Left renal cortex interstitium (tissue), 4 donors: ENCODE measurements at regions not wholly inside any gene's neighbourhood (a gene's known extent, or its start where the extent isn't known, plus 50 kb on each side); places are given as distances from the start of the nearest gene placed in this dataset.
"Not testable (repeated sequence)": the region's sequence is repeated elsewhere in the genome, so short reads cannot be mapped to it uniquely, and the experiment has no call there.

Source experiments
- DNase-seq, 4 donors: peaks; one replicate each; pipeline ENCODE4 v3.0.0-alpha.2; 2013; ENCODE audit warnings: low read depth in 4 of 4, low spot score in 2 of 4, missing footprints in 1 of 4

DNA sequence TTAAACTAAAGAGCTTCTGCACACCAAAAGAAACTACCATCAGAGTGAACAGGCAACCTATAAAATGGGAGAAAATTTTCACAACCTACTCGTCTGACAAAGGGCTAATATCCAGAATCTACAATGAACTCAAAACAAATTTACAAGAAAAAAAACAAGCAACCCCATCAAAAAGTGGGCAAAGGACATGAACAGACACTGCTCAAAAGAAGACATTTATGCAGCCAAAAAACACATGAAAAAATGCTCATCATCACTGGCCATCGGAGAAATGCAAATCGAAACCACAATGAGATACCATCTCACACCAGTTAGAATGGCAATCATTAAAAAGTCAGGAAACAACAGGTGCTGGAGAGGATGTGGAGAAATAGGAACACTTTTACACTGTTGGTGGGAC, 337.6 kb downstream of the ARL4A start:
- DNase-seq = not testable (repeated sequence)

DNA sequence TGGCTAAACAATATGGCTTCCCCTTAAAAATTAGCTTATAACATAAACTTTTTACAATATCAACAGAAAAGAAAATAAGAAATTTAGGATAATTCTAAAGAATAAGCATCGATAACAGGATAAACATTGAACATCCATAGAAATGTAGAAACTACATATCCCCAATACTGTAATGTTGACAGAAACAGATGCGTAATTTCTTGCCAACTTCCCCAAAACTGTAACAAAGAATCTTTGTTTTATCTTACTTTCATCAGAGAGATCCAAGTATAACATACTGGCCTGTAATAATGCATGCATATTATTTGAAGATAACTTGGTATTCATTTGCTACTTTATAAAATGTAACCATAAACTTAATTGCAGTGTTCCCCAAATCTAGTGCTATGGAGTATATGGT, 339.9 kb downstream of the ARL4A start:
- DNase-seq = no peak

DNA sequence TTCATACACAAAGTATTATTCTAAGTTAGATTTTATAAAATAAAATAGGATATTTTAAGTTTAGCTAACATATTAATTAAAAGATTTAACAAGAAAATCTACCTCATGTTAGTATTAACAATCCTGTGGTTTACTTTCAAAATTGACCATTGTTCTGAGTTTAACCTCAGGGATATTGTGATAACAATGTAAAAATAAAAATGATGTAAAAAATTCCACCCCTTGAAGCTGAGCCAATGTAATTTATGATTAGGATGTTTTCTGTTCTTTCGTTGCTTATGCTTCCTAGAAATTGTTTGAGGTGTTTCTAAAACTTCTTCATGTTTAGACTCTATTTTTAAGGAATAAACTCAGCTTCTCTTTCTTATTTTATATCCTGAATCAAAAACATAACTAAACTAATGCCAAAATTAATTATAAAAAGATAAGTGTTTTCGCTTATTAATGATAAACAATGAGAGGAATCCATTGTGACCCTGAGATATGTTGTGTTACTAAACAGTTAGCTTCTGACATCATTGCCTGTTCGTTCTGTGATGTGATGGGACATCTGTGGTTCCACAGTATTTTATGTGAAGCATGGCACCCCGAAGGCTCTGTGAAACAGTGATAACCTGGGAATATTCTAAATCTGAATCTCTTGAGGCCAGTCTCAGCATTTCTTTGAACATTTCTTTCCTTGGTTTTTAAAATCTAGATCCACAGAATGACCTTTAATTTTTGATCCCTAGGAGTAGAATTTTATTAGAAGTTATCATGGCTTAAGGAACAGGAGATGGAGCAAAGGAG, 340.8 kb downstream of the ARL4A start:
- DNase-seq = no peak

DNA sequence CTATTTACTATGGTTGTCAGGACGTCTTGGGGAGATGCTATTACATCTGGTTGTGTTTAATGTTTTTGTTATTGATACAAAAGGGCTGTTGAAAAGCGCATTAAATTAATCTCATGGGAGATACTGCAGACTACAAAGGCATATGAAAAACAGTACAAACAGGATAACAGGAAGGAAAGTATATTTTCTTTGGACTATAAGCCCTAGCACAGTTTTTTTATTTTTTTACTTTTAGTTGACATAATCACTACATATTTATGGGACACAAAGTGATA, 341.3 kb downstream of the ARL4A start:
- no peak for DNase-seq

DNA sequence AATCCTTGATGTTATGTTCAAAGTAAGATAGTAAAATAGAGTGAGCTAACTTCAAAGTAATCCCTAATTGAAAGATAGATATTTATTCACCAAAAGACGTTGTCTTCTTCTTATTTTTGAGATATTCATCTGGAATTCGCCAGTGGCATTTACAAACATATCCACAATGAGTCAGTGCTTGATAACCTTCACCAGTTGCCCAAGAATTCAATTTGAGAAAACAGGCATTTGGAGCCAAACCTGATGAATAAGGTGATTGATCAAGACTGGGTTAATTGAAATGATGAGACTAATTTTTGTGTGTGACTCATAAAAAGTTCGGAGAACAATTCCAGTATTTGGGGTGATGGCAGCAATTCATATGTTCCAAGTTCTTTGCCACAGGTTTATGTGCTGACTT, 344.0 kb downstream of the ARL4A start:
- DNase-seq = no peak

DNA sequence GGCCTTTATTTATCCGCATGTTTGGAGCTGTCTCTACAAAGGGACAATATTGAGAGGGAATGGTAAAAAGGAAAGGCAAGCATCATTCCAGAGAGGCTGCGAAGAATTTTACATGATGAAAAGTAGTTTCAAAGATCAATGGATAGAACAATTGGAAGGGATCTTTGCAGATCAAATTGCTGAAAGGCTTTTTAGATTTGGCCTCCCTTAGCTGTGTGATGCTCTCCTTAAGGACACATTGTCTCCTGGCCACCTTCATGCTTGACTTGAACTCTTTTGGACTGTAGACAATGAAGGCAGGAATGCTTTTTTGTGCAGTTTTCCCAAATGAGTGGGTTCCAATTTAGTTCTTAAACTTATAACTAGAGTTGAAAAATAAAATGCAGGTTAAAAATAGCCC, 344.7 kb downstream of the ARL4A start:
- no peak for DNase-seq

DNA sequence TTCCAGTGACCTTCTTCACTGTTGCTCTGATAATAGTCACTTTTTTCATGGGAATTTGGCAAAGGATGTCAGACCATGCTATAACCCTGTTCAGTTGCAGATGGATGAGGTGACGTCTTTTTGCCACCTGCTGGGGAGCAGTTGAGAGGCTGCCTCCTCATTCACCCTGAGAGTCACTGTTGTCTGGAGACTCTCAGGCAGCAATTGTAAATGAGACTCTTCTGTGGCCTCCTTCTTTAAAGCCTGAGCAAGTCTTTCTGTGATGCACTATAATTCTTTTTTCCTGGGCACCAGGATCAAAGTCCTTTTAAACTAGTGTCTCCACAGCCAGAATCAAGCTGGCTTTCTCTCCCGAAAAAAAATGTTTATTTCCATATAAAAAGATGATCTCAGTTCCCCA, 345.1 kb downstream of the ARL4A start:
- DNase-seq = no peak

DNA sequence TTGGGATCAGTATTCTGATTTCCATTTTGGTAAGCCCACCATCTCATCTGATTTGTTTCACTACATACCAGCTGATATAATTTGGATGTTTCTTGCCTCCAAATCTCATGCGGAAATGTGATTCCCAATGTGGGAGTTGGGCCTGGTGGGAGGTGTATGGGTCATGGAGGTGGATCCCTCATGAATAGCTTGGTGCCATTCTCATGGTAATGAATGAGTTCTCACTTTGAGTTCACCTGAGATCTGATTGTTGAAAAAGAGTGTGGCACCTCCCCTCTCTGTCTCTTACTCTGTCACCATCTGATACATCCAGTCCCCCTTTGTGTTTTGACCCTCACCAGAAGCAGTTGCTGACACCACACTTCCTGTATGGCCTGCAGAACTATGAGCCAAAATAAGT, 347.3 kb downstream of the ARL4A start:
- DNase-seq = no peak

DNA sequence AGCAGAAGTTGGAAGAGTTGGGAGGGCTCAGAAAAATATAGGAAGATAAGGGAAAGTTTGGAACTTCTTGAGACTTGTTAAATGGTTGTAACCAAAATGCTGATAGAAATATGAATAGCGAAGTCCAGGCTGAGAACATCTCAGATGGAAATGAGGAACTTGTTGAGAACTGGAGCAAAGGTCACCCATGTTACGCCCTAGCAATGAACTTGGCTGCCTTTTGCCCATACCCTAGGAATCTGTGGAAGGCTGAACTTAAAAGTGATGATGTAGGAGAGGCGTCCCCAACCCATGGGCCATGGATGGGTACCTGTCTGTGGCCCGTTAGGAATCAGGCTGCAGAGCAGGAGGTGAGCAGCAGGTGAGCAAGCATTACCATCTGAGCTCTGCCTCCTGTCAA, 347.8 kb downstream of the ARL4A start:
- no peak for DNase-seq

DNA sequence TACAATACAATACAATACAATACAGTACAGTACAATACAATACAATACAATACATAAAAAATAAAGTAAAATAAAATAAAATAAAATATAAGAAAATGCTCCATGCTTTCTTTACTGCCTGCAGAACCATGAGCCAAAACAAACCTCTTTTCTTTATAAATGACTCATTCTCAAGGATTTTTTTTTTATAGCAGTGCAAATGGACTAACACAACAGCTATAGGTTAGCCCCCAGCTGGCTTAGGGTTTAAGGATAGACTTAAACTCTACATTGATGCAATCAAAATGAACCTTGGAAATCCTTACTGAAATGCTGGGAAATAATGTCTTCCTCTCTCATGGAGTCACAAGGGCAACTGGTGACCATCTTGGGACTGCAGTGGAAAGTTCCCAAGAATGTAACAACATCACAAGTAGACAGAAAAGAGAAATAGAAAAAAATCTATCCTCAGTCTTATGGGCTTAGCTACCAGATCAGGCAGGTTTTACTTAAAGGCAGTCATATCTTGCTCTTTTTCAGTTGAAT, 348.9 kb downstream of the ARL4A start:
- DNase-seq = no peak

DNA sequence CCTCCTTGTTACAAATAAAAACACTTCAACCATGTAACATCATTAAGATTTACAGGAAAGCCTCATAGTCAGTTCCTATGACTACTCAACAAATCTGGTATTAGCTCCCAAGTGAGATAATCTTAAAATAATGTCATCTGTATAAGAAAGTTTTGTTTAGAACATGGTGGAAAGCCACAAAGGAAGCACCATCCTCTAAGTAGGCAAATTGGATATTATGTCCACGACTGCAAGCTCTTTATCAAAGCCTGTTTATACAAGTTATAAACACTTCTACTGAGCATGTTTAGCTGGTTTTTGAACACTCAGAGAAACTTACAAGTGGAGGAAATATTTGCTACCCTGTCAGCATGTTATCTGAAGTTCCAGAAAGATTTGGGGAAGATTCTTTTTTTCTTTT, 349.8 kb downstream of the ARL4A start:
- no peak for DNase-seq

DNA sequence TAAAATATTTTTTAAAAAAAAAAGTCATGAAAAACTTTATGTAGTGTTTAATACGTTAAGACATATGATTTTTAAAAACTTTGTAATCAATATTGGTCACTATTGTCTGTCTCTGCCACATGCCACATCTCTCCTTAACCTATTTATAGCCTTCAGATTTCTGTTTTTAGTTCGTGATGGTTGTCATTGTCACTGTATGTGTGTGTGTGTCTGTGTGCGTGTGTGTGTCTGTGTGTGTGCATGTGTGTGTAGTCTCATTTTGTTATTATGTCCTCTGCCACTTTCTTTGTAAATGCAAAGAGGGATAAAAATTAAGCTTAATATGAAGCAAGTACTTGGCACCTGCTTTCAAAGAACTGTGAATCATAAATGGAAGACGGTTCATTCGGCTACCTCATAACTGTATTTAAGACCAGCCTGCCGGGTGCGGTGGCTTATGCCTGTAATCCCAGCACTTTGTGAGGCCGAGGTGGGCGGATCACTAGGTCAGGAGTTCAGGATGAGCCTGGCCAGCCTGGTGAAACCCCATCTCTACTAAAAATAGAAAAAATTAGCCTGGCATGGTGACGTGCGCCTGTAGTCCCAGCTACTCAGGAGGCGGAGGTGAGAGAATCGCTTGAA, 354.0 kb downstream of the ARL4A start:
- no peak for DNase-seq

DNA sequence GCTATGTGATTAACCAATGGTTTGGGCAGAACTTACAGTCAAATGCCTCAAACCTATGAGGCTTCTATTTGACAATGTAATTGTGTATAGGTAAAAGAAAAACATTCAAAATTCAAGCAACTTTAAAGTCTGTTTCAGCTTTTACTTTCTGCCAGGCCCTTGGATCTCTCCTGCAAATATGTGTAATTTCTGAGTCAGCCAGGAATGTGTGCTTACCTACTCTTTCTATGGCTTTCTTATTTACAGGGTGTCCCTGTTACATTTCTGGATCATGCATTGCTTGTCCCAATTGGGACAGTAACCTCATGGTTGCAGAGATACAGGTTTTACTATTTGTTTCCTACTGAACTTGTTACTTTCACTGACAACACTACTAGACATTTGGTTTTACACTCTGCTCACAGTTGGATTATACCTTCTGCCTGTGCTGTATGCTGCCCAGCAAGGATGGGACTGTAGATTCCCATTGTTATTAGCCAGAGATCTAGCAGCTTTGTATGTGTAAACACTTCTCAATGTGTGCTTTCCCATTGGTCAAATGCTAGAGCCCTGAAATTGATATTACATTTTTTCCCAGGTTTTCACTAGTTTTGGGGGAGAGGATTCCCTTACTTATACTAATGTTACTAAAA, 355.3 kb downstream of the ARL4A start:
- DNase-seq = no peak

DNA sequence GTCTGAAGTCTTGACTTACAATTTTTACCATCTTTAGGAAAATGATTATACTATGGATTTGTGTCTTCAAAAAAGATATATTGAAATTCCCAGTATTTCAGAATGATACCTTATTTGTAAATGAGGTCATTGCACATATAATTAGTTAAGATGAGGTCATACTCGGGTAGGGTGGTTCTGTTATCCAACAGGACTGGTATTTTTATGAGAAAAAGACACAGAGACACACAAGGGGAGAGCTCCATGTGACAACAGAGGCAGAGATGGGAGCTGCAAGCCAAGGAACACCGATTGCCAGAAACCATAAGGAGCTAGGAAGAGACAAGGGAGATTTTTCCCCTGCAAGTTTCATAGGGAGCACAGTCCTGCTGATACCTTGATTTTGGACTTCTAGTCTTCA, 356.9 kb downstream of the ARL4A start:
- DNase-seq = no peak

DNA sequence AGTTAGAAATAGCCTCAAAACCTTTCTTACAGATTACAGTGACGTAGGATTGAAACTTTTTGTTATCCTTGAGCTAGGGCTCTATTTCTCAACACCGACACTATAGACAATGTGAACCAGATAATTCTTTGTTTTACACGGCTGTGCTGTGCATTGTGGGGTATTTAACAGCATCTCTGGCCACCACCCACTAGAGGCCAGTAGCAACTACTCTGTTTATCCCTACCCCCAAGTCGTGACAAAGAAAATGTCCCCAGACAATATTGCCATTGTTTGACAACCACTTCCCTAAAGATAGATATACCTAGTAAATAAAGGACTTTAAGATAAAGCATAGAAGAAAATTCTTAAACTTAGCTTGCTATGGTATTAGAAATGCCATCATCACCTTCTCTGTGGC, 359.6 kb downstream of the ARL4A start:
- no peak for DNase-seq

DNA sequence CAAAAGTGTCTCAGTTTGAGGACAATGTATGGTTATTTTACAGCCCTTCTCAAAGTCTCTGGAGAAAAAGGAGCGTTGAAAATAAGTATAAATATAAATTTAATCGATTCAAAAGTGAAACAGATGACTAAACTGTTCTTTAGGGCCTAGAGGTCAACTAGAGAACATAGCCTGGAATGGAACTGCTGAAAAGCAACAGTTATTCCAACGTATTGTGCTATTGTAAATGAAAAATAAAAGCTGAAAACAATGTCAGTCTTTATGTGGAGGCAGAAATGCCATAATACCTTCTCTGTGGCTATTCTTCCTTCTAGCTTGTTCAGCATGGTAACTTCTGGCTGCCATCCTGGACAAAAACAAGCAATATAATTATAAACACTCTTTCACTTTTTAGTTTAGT, 362.5 kb downstream of the ARL4A start:
- DNase-seq = no peak

DNA sequence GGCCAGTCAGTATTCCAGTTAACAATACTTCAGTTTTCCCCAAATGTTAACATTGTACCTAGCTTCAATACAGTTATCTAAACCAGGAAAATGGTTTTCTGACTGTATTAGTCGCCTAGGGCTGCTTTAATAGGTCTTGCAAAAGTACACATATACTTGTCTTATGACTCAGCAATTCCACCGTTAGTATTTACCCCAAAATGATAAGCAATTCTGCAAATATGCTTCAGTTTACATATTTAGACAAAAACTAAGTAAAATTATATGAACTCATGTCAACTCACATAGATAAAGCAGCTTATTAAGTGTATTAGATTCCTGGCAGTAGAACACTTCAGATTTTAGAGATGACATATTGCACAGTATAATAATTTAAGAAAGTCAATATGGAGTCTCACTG, 363.3 kb downstream of the ARL4A start:
- no peak for DNase-seq

DNA sequence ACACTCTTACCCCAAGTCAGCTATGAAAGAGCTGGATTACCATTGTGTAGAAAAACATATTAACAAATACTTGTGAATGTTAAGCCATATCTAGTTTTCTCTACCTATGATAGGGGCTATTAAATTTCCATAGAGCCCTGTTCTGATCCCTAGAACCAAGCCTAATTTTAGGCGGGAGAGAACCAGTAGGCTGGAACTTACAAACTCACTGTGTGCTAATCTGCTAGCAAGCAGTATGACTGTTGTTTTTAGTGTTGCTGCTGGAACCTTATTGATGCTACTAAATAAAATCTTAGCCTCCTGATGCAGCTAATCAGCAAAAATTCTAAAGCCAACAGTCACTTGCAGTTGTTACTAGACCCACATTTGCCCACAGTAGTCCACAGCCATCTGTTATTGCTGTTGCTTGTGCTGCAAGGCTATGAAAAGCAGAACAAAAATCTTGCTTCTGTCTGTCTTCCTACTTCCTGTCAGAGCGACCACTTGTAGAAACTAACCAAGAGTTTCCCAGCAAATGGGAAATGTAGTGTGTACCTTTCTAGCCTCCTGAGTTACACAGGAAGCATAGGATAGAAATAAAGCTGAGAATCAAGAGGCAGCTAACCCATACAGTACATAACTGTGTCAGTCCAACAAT, 368.4 kb downstream of the ARL4A start:
- DNase-seq = no peak

DNA sequence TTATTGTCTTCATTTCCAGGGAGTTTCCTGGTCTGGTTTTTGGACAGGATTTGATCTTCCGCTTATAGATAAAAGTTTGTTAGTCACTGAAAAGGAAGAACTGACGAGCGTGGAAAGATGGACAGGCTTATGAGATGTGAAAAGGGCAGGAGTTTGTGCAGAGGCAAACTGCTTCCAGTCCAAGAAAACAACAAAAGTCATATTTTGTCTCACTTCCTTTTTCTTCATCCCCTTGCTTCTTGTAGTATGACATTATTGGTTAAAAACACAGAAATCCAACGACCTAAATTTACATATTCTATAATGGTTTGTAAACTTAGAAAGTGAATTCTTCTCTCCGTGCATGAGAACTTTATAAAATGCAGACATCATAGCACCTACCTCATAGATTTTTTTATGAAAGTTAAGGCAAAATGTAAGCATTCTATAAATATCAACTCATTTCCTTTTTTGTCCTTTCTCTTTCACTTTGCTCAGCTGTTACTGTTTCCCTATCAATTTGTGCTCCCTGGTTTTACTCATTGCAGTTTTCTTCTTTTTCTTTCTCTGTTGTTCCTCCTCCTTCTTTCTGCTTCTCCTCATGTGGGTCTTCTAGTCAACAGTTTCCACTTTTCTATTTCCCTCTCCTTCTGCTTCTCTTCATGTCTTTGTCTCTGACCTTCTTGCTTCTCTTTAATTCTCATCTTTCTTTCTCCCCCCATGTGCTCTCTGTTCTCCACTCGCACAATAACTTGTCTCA, 370.2 kb downstream of the ARL4A start:
- no peak for DNase-seq

DNA sequence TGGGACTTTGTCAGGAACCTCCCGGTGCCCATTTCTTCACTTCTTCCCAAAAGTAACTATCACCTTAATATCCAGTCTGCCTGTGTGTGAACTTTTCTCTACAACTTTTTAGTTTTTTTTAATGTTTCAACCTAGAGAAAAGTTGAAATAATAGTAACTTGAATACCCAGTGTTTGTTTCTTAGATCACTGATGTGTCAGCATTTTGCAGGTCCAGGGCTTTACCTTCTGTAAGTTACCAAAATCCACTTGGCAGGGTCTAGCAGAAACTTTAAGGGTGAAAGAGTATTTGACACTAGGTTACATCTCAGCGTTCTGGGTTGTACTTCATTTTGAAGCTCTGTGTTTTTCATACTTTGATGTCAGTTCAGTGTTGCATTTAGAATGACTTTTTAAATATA, 372.7 kb downstream of the ARL4A start:
- DNase-seq = no peak

DNA sequence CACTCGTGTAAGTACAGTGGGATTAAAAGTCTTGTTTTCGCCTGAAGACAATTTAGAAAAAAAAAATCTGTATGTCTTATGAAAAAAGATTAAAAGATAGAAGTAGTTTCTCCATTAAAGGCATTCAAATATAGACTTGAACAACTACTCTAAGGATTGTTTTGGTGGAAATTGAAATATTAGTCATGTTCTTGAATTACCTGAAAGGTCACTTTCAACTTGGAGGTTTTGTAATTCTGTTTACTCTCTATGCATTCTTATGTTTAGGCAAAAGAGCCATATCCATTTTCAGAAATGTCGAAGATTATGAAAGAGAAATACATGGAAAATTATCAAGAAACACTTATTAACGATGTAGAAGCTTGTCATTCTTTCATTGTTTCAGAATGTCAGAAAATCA, 373.7 kb downstream of the ARL4A start:
- no peak for DNase-seq
